Upper lobe of left lung (tissue), 6 donors: ENCODE measurements at regions not wholly inside any gene's neighbourhood (a gene's known extent, or its start where the extent isn't known, plus 50 kb on each side); places are given as distances from the start of the nearest gene placed in this dataset.
A peak's percentile ranks its signal among the peaks of the same experiment; 100 is the strongest.

Experiments
- ATAC-seq, 2 donors: fragments of 200-7000 bp; cut with Tn5 transposase; one replicate each; pipeline ENCODE4 v1.9.1; 2022; ENCODE audit warnings: mild to moderate bottlenecking in 2 of 2, moderate library complexity in 2 of 2; ENCODE audit not compliant: low FRiP score in 2 of 2
- DNase-seq, 2 donors: peaks; one replicate each; pipeline ENCODE4 v3.0.0-alpha.2; 2019 to 2020
- H3K27ac ChIP-seq, 4 donors: fragments of 200-600 bp; sonication (generic); one replicate each; pipeline ENCODE4 v1.5.1; 2016 to 2019
- H3K27me3 ChIP-seq, 4 donors: fragments of 200-600 bp; sonication (generic); one replicate each; pipeline ENCODE4 v1.5.1; 2017 to 2019
- H3K36me3 ChIP-seq, 4 donors: fragments of 200-600 bp; sonication (generic); one replicate each; pipeline ENCODE4 v1.5.1; 2016 to 2019
- H3K4me1 ChIP-seq, 4 donors: fragments of 200-600 bp; sonication (generic); one replicate each; pipeline ENCODE4 v1.5.1; 2018 to 2019
- H3K4me3 ChIP-seq, 4 donors: fragments of 200-600 bp; sonication (generic); one replicate each; pipeline ENCODE4 v1.5.1; 2017 to 2019; ENCODE audit warnings: mild to moderate bottlenecking in 2 of 4, moderate library complexity in 1 of 4
- H3K9me3 ChIP-seq, 4 donors: fragments of 200-600 bp; sonication (generic); one replicate each; pipeline ENCODE4 v1.5.1; 2018 to 2019
- EP300 ChIP-seq, 4 donors: sonication (generic); formaldehyde crosslinking; IDR thresholded peaks; one replicate each; pipeline ENCODE4 v1.5.1; 2017; ENCODE audit warnings: antibody characterized with exemption in 4 of 4, control low read depth in 2 of 4
- POLR2A ChIP-seq, 4 donors: fragments of 450-650 bp; IDR thresholded peaks; one replicate each; pipeline ENCODE4 v1.5.1; 2016 to 2017; ENCODE audit warnings: antibody characterized with exemption in 4 of 4, mild to moderate bottlenecking in 2 of 4
- POLR2AphosphoS5 ChIP-seq, 2 donors: sonication (generic); formaldehyde crosslinking; IDR thresholded peaks; one replicate each; pipeline ENCODE4 v1.5.1; 2017; ENCODE audit warnings: antibody characterized with exemption in 2 of 2
- WGBS, 2 donors: methylation state at CpG; one replicate each; pipeline ENCODE4 v1.1.5; 2017 to 2018; 5-methylcytosine and 5-hydroxymethylcytosine counted together
- TF ChIP-seq, protein P1 (sequence below), 6 experiments: fragments of 450-650 bp in 4 of 6; fragments of 200-600 bp in 2 of 6; sonication (generic) in 2 of 6; IDR thresholded peaks; one replicate each; pipeline ENCODE4 v1.5.1; 2016 to 2019; ENCODE audit warnings: antibody characterized with exemption in 6 of 6
- donor health status: DM: no; HTN: no; CAD: no; lungs with moderate emphysema.
- donor health status: DM: no; HTN: yes; CAD: no; lungs with severe emphysema.

DNA sequence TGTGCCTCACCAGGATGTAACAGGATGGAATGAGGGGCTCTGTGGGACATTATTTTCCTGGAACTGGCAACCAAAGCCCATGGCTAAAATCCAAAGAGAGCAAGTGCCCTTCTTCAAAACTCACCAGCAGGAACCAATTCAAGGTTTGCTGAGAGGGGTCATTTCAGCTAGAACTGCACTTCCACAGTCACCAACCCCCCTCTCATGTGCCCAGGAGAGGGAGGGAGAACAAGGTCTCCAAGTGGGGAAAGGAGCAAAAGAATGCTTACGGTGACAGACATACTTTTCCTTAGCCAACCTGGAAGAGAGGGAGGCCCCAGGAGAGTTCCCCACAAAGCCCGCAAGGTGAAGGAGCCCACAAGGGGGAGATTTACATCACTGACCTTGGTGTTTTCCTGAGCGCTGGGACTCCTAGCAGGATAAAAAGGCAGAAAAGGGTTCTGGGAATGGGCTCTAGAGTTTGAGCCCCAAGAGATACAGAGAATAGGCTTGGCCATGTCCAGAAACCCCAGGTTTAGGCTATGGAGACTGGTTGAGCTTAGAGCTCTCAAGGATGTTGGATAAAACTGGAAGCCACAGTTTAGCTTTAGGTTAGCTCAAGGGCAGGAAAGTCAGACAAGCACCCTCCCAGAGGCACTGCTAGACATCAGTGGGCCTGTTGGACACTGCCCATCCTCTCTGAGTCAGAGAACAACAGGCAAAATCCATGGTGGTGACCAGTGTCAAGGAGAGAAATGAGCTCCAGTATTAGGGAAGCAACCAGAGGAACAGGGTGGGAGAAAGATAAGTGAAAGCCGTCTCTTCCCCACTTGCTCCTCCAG, 63.9 kb upstream of the GHITM start:
- Histone ChIP-seq H3K36me3 (no peaks in the 10 kb centered on the region), H3K27me3 (no peaks in the 10 kb centered on the region), H3K4me3 (no peak overlapping the region), H3K4me1 (no peaks in the 10 kb centered on the region), H3K27ac (no peak overlapping the region), H3K9me3 (no peaks in the 10 kb centered on the region)
- 85 to 88% methylated on average over 4 of the region's 4 CpGs for WGBS, 2 donors
- no peak for TF ChIP-seq EP300 (IDR thresholded peaks at IDR 0.05)
- TF ChIP-seq POLR2A (IDR thresholded peaks at IDR 0.05) = no peak
- TF ChIP-seq, protein P1, sequence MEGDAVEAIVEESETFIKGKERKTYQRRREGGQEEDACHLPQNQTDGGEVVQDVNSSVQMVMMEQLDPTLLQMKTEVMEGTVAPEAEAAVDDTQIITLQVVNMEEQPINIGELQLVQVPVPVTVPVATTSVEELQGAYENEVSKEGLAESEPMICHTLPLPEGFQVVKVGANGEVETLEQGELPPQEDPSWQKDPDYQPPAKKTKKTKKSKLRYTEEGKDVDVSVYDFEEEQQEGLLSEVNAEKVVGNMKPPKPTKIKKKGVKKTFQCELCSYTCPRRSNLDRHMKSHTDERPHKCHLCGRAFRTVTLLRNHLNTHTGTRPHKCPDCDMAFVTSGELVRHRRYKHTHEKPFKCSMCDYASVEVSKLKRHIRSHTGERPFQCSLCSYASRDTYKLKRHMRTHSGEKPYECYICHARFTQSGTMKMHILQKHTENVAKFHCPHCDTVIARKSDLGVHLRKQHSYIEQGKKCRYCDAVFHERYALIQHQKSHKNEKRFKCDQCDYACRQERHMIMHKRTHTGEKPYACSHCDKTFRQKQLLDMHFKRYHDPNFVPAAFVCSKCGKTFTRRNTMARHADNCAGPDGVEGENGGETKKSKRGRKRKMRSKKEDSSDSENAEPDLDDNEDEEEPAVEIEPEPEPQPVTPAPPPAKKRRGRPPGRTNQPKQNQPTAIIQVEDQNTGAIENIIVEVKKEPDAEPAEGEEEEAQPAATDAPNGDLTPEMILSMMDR (IDR thresholded peaks at IDR 0.05) = no peak
- TF ChIP-seq POLR2AphosphoS5 (IDR thresholded peaks at IDR 0.05) = no peak
- ATAC-seq (peak; percentile 30 to 87), DNase-seq (no peak)

DNA sequence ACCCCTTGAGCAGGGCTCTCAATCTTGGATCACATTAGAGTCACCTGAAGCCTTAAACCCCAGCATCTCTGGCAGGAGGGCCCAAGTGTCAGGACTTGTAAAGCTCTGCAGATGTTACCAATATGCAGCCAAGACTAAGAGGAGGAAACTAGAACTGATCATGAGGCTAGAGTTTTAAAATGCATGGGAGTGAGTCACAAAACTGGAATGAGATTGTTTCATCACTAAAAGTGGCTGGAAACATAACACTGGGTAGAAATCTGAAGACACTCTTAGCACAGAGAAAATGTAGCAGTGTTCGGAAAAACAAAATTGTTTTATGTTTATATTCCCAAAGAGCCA, 63.3 kb upstream of the GHITM start:
- H3K4me3 ChIP-seq = no peak overlapping the region
- ATAC-seq = peak; percentile 67 to 91
- no peak for DNase-seq
- H3K36me3 ChIP-seq = no peaks in the 10 kb centered on the region
- no peaks in the 10 kb centered on the region for H3K4me1 ChIP-seq
- no peaks in the 10 kb centered on the region for H3K27me3 ChIP-seq
- no peak for TF ChIP-seq POLR2AphosphoS5 (IDR thresholded peaks at IDR 0.05)
- H3K9me3 ChIP-seq = no peaks in the 10 kb centered on the region
- H3K27ac ChIP-seq = no peak overlapping the region
- 86 to 87% methylated on average over 1 of the region's 1 CpG for WGBS, 2 donors

DNA sequence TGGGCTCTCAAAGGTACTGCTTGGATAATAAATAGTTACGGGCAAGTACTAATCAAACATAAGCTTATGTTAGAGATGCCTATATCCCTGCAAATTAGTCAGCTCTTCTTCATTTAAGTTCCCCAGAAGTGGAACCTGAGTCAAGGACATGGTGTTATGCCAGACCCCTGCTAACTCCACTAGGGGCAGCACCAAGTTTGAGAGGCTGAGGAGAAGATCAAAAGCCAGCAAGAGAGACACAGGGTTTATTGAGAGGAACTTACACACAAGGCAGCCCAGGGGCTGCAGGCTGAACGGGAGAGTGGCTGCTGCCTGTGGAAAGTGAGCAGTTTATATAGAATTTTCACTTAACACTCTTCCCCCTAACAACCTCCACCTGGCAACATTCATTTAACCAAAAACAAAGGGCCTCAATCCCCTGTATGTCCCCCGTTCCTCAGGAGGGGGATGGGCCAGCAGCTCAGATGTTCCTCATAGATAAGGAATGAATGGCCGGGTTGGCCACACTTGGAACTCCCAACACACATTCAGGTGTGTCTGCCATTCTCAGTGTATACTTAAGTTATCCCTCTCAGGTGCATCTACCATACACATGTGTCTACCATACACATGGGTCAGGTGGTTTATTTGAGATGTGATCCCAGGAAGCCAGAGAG, 62.6 kb upstream of the GHITM start:
- no peaks in the 10 kb centered on the region for H3K27me3 ChIP-seq
- no peaks in the 10 kb centered on the region for H3K9me3 ChIP-seq
- no peaks in the 10 kb centered on the region for H3K36me3 ChIP-seq
- H3K4me1 ChIP-seq = no peaks in the 10 kb centered on the region
- H3K27ac ChIP-seq = no peak overlapping the region
- no peak for DNase-seq
- no peak overlapping the region for H3K4me3 ChIP-seq
- ATAC-seq = peak in 1 of 2 donors; percentile 49
- WGBS, 2 donors = 50 to 51% methylated on average over 4 of the region's 4 CpGs
- TF ChIP-seq EP300 (IDR thresholded peaks at IDR 0.05) = no peak
- no peak for TF ChIP-seq POLR2AphosphoS5 (IDR thresholded peaks at IDR 0.05)
- TF ChIP-seq, protein P1 (IDR thresholded peaks at IDR 0.05) = no peak
- no peak for TF ChIP-seq POLR2A (IDR thresholded peaks at IDR 0.05)

DNA sequence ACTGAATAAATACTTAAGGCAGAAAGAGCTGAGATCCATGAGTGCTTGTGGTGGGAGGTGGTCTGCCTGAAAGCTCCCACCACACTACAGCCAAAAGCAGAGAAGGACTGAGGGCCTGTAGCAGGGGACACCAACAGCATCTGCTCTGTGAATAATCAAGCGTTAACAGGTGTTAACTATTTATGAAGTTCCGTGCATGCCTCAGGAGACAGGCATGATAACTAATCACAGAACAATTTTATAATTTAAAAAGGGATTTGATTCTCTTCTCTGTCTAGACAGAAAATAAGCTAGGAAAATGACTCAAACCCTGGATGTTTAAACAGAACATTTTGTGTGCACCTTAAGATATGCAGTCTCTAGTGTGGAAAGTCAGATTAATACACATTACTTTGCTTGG, 61.5 kb upstream of the GHITM start:
- H3K36me3 ChIP-seq = no peaks in the 10 kb centered on the region
- no peak overlapping the region for H3K4me3 ChIP-seq
- 67 to 85% methylated on average over 2 of the region's 2 CpGs for WGBS, 2 donors
- H3K4me1 ChIP-seq = no peaks in the 10 kb centered on the region
- no peaks in the 10 kb centered on the region for H3K9me3 ChIP-seq
- no peak for DNase-seq
- TF ChIP-seq EP300 (IDR thresholded peaks at IDR 0.05) (no peak), POLR2A (IDR thresholded peaks at IDR 0.05) (no peak)
- ATAC-seq = no peak
- no peak overlapping the region for H3K27ac ChIP-seq
- no peaks in the 10 kb centered on the region for H3K27me3 ChIP-seq

DNA sequence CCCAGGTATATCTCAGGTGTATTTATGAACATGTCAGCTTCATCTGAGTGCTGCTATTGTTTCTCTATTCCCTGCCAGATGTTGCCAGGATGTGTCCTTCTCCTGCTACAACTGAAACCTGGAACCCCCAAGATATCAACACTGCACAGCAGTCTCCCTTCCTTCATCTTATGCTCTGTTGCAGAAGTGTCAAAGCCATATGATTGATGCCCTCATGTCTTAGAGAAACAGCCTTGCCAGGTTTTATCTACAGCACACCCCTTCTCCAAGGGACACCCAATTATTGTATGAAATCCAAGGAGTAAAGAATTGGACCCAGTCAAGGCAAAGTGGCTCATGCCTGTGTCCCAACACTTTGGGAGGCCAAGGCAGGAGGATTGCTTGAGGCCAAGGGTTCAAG, 60.5 kb upstream of the GHITM start:
- TF ChIP-seq POLR2A (IDR thresholded peaks at IDR 0.05) (no peak), EP300 (IDR thresholded peaks at IDR 0.05) (no peak), POLR2AphosphoS5 (IDR thresholded peaks at IDR 0.05) (no peak)
- TF ChIP-seq, protein P1 (IDR thresholded peaks at IDR 0.05) = no peak
- H3K27ac ChIP-seq = no peak overlapping the region
- H3K36me3 ChIP-seq = no peaks in the 10 kb centered on the region

DNA sequence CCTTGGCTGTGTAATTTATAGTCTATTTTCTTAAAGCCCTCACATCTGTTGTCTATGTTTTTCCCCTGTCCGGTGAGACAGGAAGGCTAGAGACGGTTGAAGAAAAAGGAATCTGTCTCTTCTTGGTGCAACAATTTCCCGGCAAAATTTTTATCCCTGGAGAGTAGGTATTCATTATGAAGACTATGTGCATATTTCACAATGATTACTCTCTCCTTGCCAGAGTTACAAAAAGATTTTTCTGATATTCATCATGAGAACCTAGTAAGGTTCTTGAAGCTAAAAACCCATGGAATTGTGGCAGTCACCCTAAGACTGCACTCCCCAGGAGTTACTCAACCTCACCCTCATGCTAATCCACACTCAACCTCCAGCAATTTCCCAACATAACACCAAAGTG, 55.0 kb upstream of the GHITM start:
- Histone ChIP-seq H3K27ac (no peak overlapping the region), H3K4me3 (no peak overlapping the region), H3K27me3 (no peaks in the 10 kb centered on the region), H3K9me3 (no peaks in the 10 kb centered on the region), H3K4me1 (no peaks in the 10 kb centered on the region), H3K36me3 (no peaks in the 10 kb centered on the region)
- WGBS, 2 donors = 59 to 90% methylated on average over 3 of the region's 3 CpGs
- ATAC-seq (peak in 1 of 2 donors; percentile 51), DNase-seq (no peak)
- TF ChIP-seq POLR2A (IDR thresholded peaks at IDR 0.05) (no peak), EP300 (IDR thresholded peaks at IDR 0.05) (no peak), POLR2AphosphoS5 (IDR thresholded peaks at IDR 0.05) (no peak)
- TF ChIP-seq, protein P1 (IDR thresholded peaks at IDR 0.05) = no peak

More for the DNA sequence above, 60.5 kb upstream of the GHITM start:
- DNase-seq (no peak), ATAC-seq (no peak)
- Histone ChIP-seq H3K4me1 (no peaks in the 10 kb centered on the region), H3K27me3 (no peaks in the 10 kb centered on the region), H3K9me3 (no peaks in the 10 kb centered on the region), H3K4me3 (no peak overlapping the region)
